Breast epithelium (tissue), 4 donors: ENCODE measurements at regions not wholly inside any gene's neighbourhood (a gene's known extent, or its start where the extent isn't known, plus 50 kb on each side); places are given as distances from the start of the nearest gene placed in this dataset.
"Not testable (repeated sequence)": the region's sequence is repeated elsewhere in the genome, so short reads cannot be mapped to it uniquely, and the experiment has no call there.

ENCODE experiments used
- DNase-seq, 2 donors: peaks; one replicate each; pipeline ENCODE4 v3.0.0-alpha.2; 2019; ENCODE audit warnings: low spot score in 2 of 2
- H3K27ac ChIP-seq, 2 donors: fragments of 200-600 bp; sonication (generic) in 1 of 2; one replicate each; pipeline ENCODE4 v1.5.1; 2016 to 2019; ENCODE audit warnings: mild to moderate bottlenecking in 1 of 2
- H3K27me3 ChIP-seq, 2 donors: fragments of 200-600 bp; sonication (generic) in 1 of 2; one replicate each; pipeline versions ENCODE4 v1.5.1 to v1.6.0; 2017 to 2019; ENCODE audit warnings: control low read depth in 1 of 2, mild to moderate bottlenecking in 1 of 2
- H3K36me3 ChIP-seq: fragments of 200-600 bp; one replicate; pipeline ENCODE4 v1.5.1; 2019
- H3K4me1 ChIP-seq, 2 donors: fragments of 200-600 bp; sonication (generic); one replicate each; pipeline ENCODE4 v1.5.1; 2016 to 2019; ENCODE audit warnings: control low read depth in 1 of 2
- H3K4me3 ChIP-seq, 3 donors: fragments of 200-600 bp; sonication (generic); 1 replicate in 2 of 3; 2 replicates in 1 of 3; pipeline ENCODE4 v1.5.1; 2016 to 2019; ENCODE audit warnings: mild to moderate bottlenecking in 3 of 3, moderate library complexity in 2 of 3
- H3K9me3 ChIP-seq, 2 donors: fragments of 200-600 bp; sonication (generic) in 1 of 2; one replicate each; pipeline ENCODE4 v1.5.1; 2016 to 2019; ENCODE audit warnings: control low read depth in 1 of 2
- POLR2A ChIP-seq: fragments of 450-650 bp; IDR thresholded peaks from one replicate; pipeline ENCODE4 v1.6.1; 2016; ENCODE audit warnings: antibody characterized with exemption, mild to moderate bottlenecking, moderate library complexity
- POLR2AphosphoS5 ChIP-seq, 3 donors: sonication (generic); formaldehyde crosslinking; IDR thresholded peaks; one replicate each; pipeline ENCODE4 v1.6.1; 2017; ENCODE audit warnings: antibody characterized with exemption in 3 of 3
- intact Hi-C: fragments of 100-400 bp; cut with DNase I; formaldehyde crosslinking; loops from one replicate; pipeline ENCODE4 v1.15.1; 2023; ENCODE audit warnings: low total_unique reads
- TF ChIP-seq, protein P1 (sequence below), 3 donors: fragments of 450-650 bp; IDR thresholded peaks; one replicate each; pipeline ENCODE4 v1.5.1; 2016 to 2017; ENCODE audit warnings: antibody characterized with exemption in 3 of 3, mild to moderate bottlenecking in 3 of 3, moderate library complexity in 3 of 3

DNA sequence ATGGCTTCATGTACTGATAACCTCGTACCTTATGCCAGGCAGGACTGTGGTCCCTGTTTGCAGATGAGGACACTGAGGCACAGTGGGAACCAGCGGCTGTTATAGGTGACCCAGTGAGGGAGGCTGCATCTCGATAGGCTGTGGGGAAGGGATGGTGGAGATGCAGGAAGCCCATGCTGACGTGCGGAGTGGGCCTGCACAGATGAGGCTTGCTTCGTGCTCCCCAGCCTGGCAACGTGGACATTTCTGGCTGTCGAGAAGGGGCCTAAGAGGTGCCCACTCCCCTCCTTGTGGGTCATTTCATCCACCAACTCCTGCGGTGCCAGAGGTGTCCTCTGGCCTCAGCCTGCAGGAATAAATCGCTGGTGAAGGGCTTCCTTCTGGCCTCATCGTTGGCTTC, 107.4 kb downstream of the SLC25A47 start:
- Histone ChIP-seq H3K4me3 (no peak overlapping the region), H3K9me3 (no peaks in the 10 kb centered on the region), H3K4me1 (no peaks in the 10 kb centered on the region), H3K27me3 (no peaks in the 10 kb centered on the region), H3K27ac (no peak overlapping the region), H3K36me3 (no peaks in the 10 kb centered on the region)
- TF ChIP-seq, protein P1, sequence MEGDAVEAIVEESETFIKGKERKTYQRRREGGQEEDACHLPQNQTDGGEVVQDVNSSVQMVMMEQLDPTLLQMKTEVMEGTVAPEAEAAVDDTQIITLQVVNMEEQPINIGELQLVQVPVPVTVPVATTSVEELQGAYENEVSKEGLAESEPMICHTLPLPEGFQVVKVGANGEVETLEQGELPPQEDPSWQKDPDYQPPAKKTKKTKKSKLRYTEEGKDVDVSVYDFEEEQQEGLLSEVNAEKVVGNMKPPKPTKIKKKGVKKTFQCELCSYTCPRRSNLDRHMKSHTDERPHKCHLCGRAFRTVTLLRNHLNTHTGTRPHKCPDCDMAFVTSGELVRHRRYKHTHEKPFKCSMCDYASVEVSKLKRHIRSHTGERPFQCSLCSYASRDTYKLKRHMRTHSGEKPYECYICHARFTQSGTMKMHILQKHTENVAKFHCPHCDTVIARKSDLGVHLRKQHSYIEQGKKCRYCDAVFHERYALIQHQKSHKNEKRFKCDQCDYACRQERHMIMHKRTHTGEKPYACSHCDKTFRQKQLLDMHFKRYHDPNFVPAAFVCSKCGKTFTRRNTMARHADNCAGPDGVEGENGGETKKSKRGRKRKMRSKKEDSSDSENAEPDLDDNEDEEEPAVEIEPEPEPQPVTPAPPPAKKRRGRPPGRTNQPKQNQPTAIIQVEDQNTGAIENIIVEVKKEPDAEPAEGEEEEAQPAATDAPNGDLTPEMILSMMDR (IDR thresholded peaks at IDR 0.05), result no peak
- TF ChIP-seq POLR2A (no peak), POLR2AphosphoS5 (IDR thresholded peaks at IDR 0.05) (no peak)
- no peak for DNase-seq
- intact Hi-C loops, result no loop called here

DNA sequence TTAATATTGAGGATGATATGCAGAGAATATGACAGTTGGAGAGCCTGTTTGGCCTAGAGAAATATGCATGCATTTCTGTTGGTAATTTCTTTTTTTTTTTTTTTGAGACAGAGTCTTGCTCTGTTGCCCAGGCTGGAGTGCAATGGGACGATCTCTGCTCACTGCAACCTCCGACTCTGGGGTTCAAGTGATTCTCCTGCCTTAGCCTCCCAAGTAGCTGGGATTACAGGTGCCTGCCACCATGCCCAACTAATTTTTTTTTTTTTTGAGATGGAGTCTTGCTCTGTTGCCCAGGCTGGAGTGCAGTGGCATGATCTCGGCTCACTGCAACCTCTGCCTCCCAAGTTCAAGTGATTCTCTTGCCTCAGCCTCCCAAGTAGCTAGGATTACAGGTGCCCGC, 108.3 kb downstream of the SLC25A47 start:
- H3K27me3 ChIP-seq, H3K27ac ChIP-seq, H3K4me1 ChIP-seq, intact Hi-C loops, H3K36me3 ChIP-seq, H3K9me3 ChIP-seq, H3K4me3 ChIP-seq, DNase-seq: not testable (repeated sequence)

DNA sequence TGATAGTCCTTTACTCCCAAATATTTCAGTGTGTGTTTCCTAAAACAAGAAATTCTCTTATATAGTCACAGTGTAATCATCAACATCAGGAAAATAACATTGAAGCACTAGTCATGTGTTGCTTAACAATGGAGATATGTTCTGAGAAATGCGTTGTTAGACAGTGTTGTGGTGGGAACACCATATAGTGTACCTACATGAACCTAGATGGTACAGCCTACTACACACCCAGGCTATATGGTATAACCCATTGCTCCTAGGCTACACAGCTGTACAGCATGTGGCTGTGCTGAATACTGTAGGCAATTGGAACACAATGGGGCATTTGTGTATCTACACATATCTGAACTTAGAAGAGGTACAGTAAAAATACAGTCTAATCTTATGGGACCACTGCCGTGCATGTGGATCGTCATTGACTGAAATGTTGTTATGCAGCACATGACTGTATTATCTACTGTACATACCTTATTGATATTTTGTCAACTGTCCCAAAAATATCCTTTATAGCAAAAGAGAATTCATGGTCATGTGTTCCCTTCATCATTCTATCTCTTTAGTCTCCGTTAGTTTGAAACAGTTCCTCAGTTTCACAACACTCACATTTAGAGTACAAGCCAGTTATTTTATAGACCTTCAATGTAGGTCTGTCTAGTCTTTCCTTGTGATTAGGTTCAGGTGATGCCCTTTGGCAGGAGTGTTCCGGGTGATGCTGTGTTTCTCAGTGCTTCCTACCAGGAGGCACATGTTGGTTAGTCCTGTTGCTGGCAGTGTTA, 109.7 kb downstream of the SLC25A47 start:
- Histone ChIP-seq H3K36me3 (no peaks in the 10 kb centered on the region), H3K4me3 (no peak overlapping the region), H3K27me3 (no peaks in the 10 kb centered on the region), H3K27ac (no peak overlapping the region), H3K9me3 (no peaks in the 10 kb centered on the region), H3K4me1 (peaks cover 0 to 7% of the 10 kb centered on the region in 2 donors)
- intact Hi-C loops, result no loop called here
- TF ChIP-seq POLR2AphosphoS5 (IDR thresholded peaks at IDR 0.05) (no peak), POLR2A (no peak)
- TF ChIP-seq, protein P1 (IDR thresholded peaks at IDR 0.05), result no peak
- DNase-seq, result no peak

DNA sequence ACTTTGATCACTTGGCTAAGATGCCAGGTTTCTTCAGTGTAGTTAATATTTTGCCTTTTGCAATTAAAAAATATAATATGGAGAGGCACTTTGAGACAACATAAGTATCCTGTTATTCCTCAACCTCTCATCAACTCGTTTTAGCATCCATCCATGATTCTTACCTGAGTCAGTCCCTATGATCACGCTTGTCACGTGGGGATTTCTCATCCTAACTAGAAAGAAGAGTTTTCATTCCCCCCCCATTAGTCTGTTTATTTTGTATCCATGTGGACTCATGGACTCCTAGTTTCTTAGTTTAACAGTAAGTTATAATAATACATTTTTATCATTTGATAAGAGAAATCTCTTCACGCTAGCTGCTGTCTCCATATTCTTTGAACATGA, 110.3 kb downstream of the SLC25A47 start:
- Histone ChIP-seq H3K27ac (no peak overlapping the region), H3K36me3 (no peaks in the 10 kb centered on the region), H3K9me3 (no peaks in the 10 kb centered on the region), H3K27me3 (no peaks in the 10 kb centered on the region), H3K4me1 (peaks cover 0 to 7% of the 10 kb centered on the region in 2 donors), H3K4me3 (no peak overlapping the region)
- no peak for DNase-seq
- TF ChIP-seq POLR2AphosphoS5 (IDR thresholded peaks at IDR 0.05) (no peak), POLR2A (no peak)
- TF ChIP-seq, protein P1 (IDR thresholded peaks at IDR 0.05), result no peak
- intact Hi-C loops, result no loop called here

DNA sequence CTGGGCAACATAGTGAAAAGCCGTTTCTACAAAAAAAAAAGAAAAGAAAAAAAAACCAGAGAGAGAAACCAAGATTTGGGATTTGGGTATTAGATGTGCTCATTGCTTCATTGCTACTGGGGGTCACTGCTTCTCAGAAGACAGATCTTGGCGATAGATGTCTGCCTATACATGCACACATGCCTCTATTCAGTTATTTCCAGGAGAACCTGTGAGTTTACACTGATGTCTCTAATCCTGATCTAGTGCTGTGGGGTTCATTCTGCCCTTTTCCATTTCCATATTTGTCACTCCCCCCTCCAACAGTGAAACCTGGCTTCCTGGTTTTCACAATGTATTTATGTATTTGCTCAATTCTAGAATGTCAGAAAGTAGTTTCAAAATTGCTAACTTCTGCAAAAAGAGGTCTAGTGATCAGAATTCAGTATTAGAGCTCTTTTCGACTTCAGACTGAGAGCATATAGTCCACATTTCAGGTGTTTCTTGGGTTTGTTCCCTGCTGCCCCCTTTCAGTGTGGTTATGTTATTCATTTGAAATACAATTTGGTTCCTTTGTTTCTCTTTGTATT, 111.0 kb downstream of the SLC25A47 start:
- no peak for DNase-seq
- TF ChIP-seq POLR2AphosphoS5 (IDR thresholded peaks at IDR 0.05) (no peak), POLR2A (no peak)
- TF ChIP-seq, protein P1 (IDR thresholded peaks at IDR 0.05), result no peak
- Histone ChIP-seq H3K36me3 (no peaks in the 10 kb centered on the region), H3K4me1 (peaks cover 0 to 12% of the 10 kb centered on the region in 2 donors), H3K4me3 (no peak overlapping the region), H3K9me3 (no peaks in the 10 kb centered on the region), H3K27ac (no peak overlapping the region), H3K27me3 (no peaks in the 10 kb centered on the region)
- intact Hi-C loops, result no loop called here
